Coronary artery (tissue), 2 donors: ENCODE measurements at regions not wholly inside any gene's neighbourhood (a gene's known extent, or its start where the extent isn't known, plus 50 kb on each side); places are given as distances from the start of the nearest gene placed in this dataset.

Experiments
- DNase-seq: peaks from one replicate; pipeline ENCODE4 v3.0.0-alpha.2; 2017; ENCODE audit warnings: low spot score
- H3K27ac ChIP-seq, 2 donors: fragments of 200-600 bp; sonication (generic); one replicate each; pipeline ENCODE4 v1.5.1; 2016 to 2019
- H3K4me3 ChIP-seq: fragments of 200-600 bp; sonication (generic); 2 replicates; pipeline ENCODE4 v1.5.1; 2016; ENCODE audit warnings: mild to moderate bottlenecking, moderate library complexity
- TF ChIP-seq, protein P1 (sequence below): fragments of 200-600 bp; sonication (generic); IDR thresholded peaks from one replicate; pipeline ENCODE4 v1.5.1; 2019; ENCODE audit warnings: antibody characterized with exemption

DNA sequence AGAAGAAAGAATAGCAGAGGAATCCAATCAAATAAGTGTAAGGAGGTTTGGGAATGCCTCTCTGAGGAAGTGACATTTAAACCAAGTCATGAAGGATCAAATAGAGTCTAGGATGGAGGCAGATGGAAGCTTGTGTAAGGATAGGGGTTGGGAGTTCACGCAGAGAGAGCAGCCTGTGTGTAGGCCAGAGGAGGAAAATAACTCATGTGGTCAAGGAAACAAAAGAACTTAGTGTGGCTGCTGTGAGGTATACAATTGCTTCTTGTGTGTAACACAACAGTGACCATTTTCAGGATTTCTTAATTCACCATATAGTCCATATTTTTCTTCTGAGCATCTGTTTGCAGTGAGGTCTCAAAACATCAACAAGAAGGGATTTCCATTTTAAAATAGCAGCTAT, 77.6 kb upstream of the PACRGL start:
- no peak overlapping the region for H3K27ac ChIP-seq
- DNase-seq, result no peak

DNA sequence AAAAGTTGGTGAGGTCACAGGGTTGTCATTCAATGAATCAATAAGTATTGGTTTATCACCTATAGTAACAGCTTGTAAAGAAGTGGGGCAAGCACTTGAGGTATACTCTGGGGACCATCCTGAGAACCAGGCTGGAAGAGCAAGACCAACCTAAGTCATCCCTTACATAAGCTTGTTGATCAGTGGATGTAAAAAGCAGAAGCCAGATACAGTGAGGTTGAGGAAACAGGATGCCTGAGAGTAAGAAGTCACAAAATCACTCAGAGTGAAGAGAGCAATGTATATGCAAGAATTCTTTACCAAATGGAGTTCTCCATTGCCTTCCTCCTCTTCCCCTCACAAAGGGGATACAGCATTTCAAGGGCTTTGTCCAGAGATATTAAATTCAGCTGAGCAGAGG, 76.3 kb upstream of the PACRGL start:
- TF ChIP-seq, protein P1, sequence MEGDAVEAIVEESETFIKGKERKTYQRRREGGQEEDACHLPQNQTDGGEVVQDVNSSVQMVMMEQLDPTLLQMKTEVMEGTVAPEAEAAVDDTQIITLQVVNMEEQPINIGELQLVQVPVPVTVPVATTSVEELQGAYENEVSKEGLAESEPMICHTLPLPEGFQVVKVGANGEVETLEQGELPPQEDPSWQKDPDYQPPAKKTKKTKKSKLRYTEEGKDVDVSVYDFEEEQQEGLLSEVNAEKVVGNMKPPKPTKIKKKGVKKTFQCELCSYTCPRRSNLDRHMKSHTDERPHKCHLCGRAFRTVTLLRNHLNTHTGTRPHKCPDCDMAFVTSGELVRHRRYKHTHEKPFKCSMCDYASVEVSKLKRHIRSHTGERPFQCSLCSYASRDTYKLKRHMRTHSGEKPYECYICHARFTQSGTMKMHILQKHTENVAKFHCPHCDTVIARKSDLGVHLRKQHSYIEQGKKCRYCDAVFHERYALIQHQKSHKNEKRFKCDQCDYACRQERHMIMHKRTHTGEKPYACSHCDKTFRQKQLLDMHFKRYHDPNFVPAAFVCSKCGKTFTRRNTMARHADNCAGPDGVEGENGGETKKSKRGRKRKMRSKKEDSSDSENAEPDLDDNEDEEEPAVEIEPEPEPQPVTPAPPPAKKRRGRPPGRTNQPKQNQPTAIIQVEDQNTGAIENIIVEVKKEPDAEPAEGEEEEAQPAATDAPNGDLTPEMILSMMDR, result no peak
- Histone ChIP-seq H3K4me3 (no peak overlapping the region), H3K27ac (no peak overlapping the region)
- no peak for DNase-seq

More for the DNA sequence above, 77.6 kb upstream of the PACRGL start:
- TF ChIP-seq, protein P1, result no peak
- H3K4me3 ChIP-seq, result no peak overlapping the region

DNA sequence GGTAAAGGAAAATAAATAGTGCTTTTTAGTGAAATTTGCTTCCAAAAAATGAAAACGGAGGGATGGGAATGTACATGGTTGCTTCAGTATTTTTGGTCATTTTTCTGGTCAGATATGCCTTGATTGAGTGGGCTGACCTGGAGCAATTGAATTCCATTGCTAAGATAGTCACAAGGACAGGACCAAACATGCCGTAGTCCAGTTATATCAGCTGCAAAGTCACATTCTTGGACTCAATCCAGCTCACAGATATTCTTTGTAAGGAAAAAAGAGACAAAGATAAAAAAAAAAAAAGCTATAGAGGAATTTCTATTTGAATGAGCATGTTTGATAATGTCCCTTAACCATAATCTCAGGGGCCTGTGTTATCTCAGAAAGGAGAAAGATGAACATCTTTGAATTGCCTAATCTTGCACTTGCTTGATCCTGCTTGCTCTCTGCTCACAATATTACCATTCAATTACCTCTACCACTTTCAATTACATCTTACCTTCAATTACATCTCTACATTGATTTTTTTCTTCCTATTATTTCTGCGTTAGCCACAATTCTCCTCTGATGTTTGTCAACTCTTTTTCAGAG, 75.4 kb upstream of the PACRGL start:
- DNase-seq, result no peak
- no peak overlapping the region for H3K27ac ChIP-seq
- TF ChIP-seq, protein P1, result no peak
- no peak overlapping the region for H3K4me3 ChIP-seq

DNA sequence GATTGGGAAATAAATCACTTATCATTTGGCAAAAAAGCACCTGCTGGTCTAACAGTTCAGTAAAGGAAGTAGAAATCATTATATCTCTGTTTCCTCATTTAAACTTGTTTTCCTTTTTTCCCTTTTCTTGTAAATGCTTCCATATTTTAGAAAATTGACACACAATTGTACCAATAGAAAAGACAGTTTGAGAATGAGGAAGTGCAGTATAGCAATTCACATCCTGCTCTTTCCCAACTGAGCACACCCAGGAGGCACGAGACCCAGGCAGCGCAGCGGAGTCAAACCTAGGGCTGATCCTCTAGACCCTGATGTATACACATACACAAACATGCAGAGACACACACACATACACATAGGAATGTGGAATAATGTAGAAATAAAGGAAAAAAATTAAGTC, 74.8 kb upstream of the PACRGL start:
- no peak for DNase-seq
- TF ChIP-seq, protein P1, result no peak
- H3K4me3 ChIP-seq, result no peak overlapping the region
- no peak overlapping the region for H3K27ac ChIP-seq

DNA sequence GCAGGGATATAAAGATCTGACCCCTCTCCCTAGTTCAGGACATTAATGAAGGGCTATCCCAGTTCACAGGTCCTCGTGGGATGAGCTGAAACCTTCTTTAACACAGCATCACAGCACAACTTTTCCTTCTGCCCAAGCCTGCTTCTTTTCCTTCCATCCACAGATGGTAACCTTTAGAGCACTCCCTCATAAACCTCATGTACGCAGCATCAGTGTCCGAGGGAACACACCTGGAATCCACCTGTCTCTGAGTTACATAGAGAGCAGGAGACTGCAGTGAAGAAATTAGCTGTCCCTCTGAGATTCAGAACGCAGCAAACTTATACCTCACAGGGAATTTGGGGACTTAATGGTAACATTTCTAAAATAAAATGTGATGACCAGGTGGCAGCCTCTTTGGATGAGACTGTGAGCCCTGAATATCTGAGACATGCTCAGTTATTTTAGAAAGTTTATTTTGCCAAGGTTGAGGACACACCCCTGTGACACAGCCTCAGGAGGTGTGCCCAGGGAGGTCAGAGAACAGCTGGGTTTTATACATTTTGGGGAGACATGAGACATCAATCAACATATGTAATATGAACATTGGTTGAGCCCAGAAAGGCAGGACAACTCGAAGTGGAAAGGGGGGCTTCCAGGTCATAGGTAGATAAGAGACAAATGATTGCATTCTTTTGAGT, 73.8 kb upstream of the PACRGL start:
- no peak overlapping the region for H3K27ac ChIP-seq

DNA sequence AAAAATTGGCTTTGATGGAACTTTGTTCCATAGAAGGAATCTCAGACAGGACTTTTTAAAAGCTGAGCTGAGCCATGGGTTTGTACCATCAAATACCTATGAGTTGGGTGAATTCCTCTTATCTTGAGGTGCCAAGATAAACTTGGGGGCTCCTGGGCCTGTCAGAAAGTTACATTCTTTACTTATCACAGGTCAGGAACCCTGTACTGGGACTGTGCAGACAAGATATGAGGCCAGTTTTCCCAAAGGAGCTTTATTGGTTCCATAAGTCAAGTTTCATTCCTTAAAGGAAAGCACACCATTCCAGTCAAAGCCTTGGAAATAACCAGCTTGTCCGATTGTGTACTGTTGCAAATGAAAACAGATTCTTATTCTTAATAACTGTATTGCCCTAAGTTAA, 72.4 kb upstream of the PACRGL start:
- no peak overlapping the region for H3K27ac ChIP-seq
- DNase-seq, result no peak
- no peak overlapping the region for H3K4me3 ChIP-seq
- TF ChIP-seq, protein P1, result no peak

More for the DNA sequence above, 73.8 kb upstream of the PACRGL start:
- no peak overlapping the region for H3K4me3 ChIP-seq
- no peak for DNase-seq
- TF ChIP-seq, protein P1, result no peak
